ENCODE measurements at regions not wholly inside any gene's neighbourhood (a gene's known extent, or its start where the extent isn't known, plus 50 kb on each side); places are given as distances from the start of the nearest gene placed in this dataset.

GRCh38 chr2:128442891-128443302 lies 124.2 kb upstream of the HS6ST1 start:
- Histone ChIP-seq H3K79me2 (ENCODE audit: insufficient read depth) (no peaks in the 10 kb centered on the region), H2AFZ (ENCODE audit: low read depth) (no peak overlapping the region)
- POLR2A ChIA-PET = no interaction called here

More at GRCh38 chr2:128442891-128443302, 124.2 kb upstream of the HS6ST1 start:
- Histone ChIP-seq H3K9me2 (no peaks in the 10 kb centered on the region), H3F3A (replicated peaks; ENCODE audit: insufficient read depth) (no peaks in the 10 kb centered on the region), H4K20me1 (ENCODE audit: insufficient read depth) (no peaks in the 10 kb centered on the region), H3K27me3 (ENCODE audit: insufficient read depth) (no peaks in the 10 kb centered on the region), H3K4me1 (ENCODE audit: control insufficient read depth in 1 of 2, insufficient read depth in 2 of 2, low read depth in 1 of 2, low read length in 1 of 2) (peaks cover 0 to 58% of the 10 kb centered on the region in 2 experiments; a peak in 1 of 4 replicates), H3K4me2 (no peak overlapping the region), H3K27ac (ENCODE audit: low read depth in 2 of 2, low read length in 1 of 2) (no peak overlapping the region; a peak in 1 of 4 replicates), H3K36me3 (replicated peaks in 1 of 2; ENCODE audit: control insufficient read depth in 1 of 2, insufficient read depth in 2 of 2, low read length in 1 of 2) (no peaks in the 10 kb centered on the region), H3K4me3 (ENCODE audit: low read depth in 2 of 2, low read length in 1 of 2) (no peak overlapping the region), H3K9me3 (no peaks in the 10 kb centered on the region), H3K9ac (no peak overlapping the region)
- no peak for DNase-seq
- no peak for TF ChIP-seq ZBTB33 (IDR thresholded peaks at IDR 0.05; ENCODE audit: borderline replicate concordance, low read depth)
- TF ChIP-seq SIN3A (IDR thresholded peaks at IDR 0.05; ENCODE audit: borderline replicate concordance, low read depth, low read length) = no peak
- TF ChIP-seq MXI1 (IDR thresholded peaks at IDR 0.05; ENCODE audit: low read depth, low read length) = no peak
- no peak for TF ChIP-seq TCF12 (IDR thresholded peaks at IDR 0.05)
- TF ChIP-seq RFX5 (IDR thresholded peaks at IDR 0.05; ENCODE audit: low read length) = no peak
- TF ChIP-seq JUND (IDR thresholded peaks at IDR 0.05) = no peak
- TF ChIP-seq ELF1 (IDR thresholded peaks at IDR 0.05) = no peak
- TF ChIP-seq RCOR1 (IDR thresholded peaks at IDR 0.05; ENCODE audit: low read length) = no peak
- TF ChIP-seq, protein P1, sequence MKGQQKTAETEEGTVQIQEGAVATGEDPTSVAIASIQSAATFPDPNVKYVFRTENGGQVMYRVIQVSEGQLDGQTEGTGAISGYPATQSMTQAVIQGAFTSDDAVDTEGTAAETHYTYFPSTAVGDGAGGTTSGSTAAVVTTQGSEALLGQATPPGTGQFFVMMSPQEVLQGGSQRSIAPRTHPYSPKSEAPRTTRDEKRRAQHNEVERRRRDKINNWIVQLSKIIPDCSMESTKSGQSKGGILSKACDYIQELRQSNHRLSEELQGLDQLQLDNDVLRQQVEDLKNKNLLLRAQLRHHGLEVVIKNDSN (IDR thresholded peaks at IDR 0.05; ENCODE audit: borderline replicate concordance, low read depth) = no peak
- TF ChIP-seq PBX3 (IDR thresholded peaks at IDR 0.05) = no peak
- no peak for TF ChIP-seq YY1 (IDR thresholded peaks at IDR 0.05; ENCODE audit: low read depth)
- no peak for TF ChIP-seq CHD2 (IDR thresholded peaks at IDR 0.05; ENCODE audit: low read length, partially characterized antibody)
- TF ChIP-seq MEF2A (IDR thresholded peaks at IDR 0.05; ENCODE audit: borderline replicate concordance, low read depth) = no peak
- TF ChIP-seq, protein P2, sequence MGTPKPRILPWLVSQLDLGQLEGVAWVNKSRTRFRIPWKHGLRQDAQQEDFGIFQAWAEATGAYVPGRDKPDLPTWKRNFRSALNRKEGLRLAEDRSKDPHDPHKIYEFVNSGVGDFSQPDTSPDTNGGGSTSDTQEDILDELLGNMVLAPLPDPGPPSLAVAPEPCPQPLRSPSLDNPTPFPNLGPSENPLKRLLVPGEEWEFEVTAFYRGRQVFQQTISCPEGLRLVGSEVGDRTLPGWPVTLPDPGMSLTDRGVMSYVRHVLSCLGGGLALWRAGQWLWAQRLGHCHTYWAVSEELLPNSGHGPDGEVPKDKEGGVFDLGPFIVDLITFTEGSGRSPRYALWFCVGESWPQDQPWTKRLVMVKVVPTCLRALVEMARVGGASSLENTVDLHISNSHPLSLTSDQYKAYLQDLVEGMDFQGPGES (IDR thresholded peaks at IDR 0.05; ENCODE audit: low read depth, low read length) = no peak
- no peak for TF ChIP-seq NFIC (IDR thresholded peaks at IDR 0.05; ENCODE audit: borderline replicate concordance)
- no peak for TF ChIP-seq TEAD4 (IDR thresholded peaks at IDR 0.05; ENCODE audit: borderline replicate concordance, insufficient read depth)
- no peak for TF ChIP-seq EP300 (IDR thresholded peaks at IDR 0.05; ENCODE audit: borderline replicate concordance in 1 of 2, low read depth in 1 of 2, low read length in 1 of 2)
- TF ChIP-seq GATA2 (CRISPR knock-in tag; IDR thresholded peaks at IDR 0.05) = no peak
- 75% methylated on average over 10 of the region's 10 CpGs for WGBS (ENCODE audit: low lambda C conversion rate)
- CTCF ChIA-PET = no interaction called here

All from SK-N-SH (cell line).